ENCODE measurements at regions not wholly inside any gene's neighbourhood (a gene's known extent, or its start where the extent isn't known, plus 50 kb on each side); places are given as distances from the start of the nearest gene placed in this dataset.

DNA sequence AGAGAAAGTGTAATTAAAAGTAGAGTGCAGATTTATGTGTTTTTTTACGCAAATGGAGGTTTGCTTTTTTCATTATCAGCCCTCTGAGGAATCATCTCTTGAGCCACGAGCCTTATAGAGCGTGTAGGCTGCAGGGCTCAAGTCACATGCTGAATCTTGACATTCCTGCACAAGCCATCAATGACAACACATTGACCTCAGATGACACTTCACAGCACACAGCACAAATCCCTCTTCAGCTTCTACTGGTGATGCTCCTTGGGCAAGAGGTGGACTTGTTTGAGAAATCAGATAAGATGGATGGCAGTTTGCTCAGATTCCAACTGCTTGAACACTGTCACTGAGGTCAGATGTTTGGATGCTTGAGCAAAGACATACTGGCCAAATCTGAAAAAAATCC is 250.6 kb downstream of the SNCA start:
- no peak for TF ChIP-seq CTCF (IDR thresholded peaks at IDR 0.05)
- TF ChIP-seq POLR2AphosphoS5 (IDR thresholded peaks at IDR 0.05) = no peak
- no peak for TF ChIP-seq EP300 (IDR thresholded peaks at IDR 0.05)
